Activated CD4-positive, CD25-positive, alpha-beta regulatory T cell treated with anti-CD3 and anti-CD28 coated beads, Interleukin-2, amount 50 U/mL, for 24 hours (primary cell): ENCODE measurements at regions not wholly inside any gene's neighbourhood (a gene's known extent, or its start where the extent isn't known, plus 50 kb on each side); places are given as distances from the start of the nearest gene placed in this dataset.

Experiments
- ATAC-seq, 2 donors: fragments of 150-1000 bp; cut with Tn5 transposase; one replicate each; pipeline ENCODE4 v1.10.0; 2021; ENCODE audit warnings: mild to moderate bottlenecking in 1 of 2, moderate library complexity in 1 of 2

DNA sequence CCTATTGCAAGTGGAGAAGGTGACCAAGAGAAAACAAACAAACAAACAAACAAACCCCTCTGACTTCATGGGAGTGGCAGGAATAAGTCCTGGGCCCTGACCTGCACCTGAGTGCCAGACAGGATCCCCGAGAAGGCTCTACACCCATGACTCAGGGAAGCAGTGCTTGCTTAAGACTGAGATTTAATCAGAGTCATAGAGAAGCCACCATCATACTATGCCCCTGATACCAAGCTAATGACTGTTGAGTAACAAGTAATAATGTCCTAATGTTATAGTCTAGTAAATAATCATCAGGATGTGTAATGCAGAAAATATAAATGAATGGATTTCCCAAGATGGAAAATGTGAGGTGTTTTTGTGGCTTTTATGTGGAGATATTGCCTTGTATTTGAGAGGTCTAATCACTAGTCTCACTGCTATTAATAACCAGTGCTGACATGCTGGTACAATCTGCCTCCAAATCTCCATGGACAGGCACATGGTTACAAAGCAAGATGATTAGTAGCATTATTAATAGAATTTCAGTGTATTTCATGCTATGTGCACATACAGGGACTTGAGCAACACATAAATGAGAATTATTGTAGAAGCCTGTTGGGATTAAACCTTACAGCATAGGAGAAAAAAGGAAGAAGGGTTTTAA lies 1290.9 kb downstream of the MRPL39 start:
- ATAC-seq, result no peak

- no peak for ATAC-seq
Measured at GRCh38 chr21:24310788-24311187, 1296.5 kb downstream of the MRPL39 start.

- no peak for ATAC-seq
Measured at GRCh38 chr21:24308183-24308582, 1299.1 kb downstream of the MRPL39 start.

GRCh38 chr21:24302400-24302799 lies 1304.9 kb downstream of the MRPL39 start:
- ATAC-seq, result no peak

DNA sequence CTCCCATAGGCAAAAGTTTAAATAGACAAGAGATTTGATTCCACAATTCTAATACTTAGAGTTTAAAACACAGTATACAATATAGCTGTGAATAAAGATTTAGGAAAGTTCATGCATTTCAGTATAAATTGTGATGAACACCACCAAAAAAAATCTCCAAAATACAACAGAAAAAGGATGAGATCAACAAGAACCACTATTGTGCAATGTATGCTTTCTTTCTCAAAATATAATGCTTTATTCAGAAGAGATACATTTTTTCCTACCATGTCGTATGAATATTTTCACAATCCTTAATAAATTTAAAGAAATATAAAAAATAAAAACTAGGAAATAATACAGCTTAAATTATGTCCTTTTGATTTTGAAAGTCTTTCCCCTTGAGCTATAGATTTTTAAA lies 1309.2 kb downstream of the MRPL39 start:
- no peak for ATAC-seq

- ATAC-seq, result no peak
Measured at GRCh38 chr21:24294171-24294570, 1313.1 kb downstream of the MRPL39 start.

- peak in 1 of 2 donors; percentile 21 for ATAC-seq
Measured at GRCh38 chr21:24290151-24290833, 1317.0 kb downstream of the MRPL39 start.

DNA sequence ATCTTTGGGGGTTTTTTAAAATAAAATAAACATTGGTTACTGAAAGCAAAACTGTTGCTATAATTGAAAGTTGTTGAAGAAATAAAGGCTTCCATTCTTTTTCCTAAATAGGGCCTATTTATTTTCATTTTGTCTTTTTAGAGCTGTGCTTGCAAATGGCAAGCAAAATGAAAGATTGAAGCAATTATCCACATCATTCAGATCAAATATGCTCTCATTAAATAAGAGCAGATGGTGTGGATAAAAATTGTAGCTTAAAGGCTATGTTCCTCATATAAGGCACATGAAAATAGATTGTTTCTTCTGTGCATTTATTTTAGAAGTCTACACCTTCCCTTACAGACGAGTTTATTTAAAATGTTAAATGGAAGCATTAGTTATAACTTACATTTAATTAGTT lies 1317.7 kb downstream of the MRPL39 start:
- no peak for ATAC-seq

DNA sequence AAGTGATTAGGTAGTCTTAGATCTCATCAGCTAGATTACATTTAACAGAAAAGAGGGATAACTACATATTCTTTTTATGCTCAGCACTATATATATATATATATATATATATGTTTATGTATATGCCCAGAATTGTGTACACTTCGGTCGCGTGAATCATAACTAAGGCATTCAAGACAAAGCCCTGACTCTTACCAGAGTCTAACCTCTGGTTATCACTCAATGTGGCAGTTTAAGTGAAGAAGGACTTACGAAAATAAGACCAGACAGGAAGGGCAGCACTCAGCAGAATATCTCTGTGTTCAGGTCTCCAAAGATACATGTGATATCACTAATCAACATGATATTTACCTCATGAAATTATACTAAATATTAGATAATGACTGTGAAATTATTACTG lies 1326.7 kb downstream of the MRPL39 start:
- ATAC-seq, result no peak

DNA sequence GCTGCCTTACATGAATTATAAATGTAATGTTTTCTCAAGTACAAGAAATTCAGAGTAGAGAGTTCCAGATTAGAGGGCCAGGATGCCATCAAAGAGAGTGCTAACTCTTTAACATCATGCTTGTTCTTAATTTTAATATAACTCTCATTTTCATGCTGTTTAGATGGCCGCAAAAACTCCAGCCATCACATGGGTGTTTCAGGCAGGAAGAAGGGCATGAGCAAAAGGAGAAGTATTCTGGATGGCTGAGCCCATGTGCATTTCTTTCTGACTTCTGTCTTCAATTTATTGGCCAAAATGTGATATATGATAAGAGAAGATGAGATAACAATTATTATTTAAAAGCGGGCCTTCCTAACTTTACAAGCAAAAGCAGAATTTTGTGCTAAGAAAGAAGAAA lies 1328.6 kb downstream of the MRPL39 start:
- no peak for ATAC-seq

DNA sequence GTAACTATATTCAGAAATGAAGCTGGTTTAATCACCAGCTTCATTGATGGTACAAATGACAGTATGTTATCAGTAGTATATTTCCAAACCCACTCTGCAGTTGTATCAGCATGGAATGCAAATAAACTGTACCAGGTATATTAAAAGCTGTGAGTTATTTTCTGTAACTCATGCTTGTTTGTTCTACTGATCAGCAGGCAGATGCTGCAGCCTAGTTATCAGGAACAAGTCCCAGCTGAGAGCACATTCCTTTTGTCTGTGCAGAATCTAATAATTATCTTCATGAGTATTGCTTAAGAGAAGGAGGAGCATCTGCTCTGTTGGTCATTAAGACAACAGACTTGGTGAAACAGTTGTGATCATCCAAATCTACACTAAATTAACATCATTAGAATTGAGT lies 1331.1 kb downstream of the MRPL39 start:
- ATAC-seq, result no peak

- no peak for ATAC-seq
Measured at GRCh38 chr21:24275616-24276015, 1331.7 kb downstream of the MRPL39 start.

GRCh38 chr21:24272521-24272938 lies 1334.8 kb downstream of the MRPL39 start:
- ATAC-seq, result no peak

DNA sequence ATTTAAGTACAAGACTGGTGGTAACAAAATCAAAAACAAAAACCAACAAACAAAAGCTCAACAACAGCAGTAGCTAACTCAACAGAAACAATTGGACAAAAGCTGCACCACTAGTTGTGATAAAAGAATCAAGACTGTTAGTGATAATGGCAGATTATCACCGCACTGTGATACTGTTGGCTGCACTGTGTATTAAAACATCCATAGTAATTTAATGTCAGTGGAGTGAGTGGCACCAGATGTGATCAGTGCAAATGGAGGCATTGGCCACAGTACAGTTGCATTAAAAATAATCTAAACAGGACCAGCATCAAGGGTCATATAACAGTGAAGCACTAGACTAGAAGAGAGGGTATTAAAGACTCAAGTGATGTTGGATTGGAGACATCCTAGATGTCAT lies 1341.3 kb downstream of the MRPL39 start:
- no peak for ATAC-seq

GRCh38 chr21:24260751-24261150 lies 1346.5 kb downstream of the MRPL39 start:
- ATAC-seq, result no peak

DNA sequence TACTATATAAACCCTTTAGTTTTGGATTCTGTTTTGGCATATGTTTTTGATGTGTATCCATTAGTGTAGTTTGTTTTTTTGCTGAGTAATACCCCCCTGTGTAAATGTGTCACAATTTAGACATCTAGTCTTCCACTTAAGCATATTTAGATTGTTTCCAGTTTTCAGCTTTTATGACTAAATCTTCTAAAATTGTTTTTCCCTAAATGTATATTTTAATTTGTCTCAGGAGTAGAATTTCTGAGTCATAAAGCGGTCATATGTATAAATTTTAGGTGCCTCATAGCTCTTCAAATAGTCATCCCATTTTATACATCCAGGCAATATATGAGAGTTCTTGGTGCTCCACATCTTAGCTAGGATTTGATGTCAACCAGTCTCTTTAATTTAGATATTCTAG lies 1348.0 kb downstream of the MRPL39 start:
- no peak for ATAC-seq

GRCh38 chr21:24255591-24255990 lies 1351.7 kb downstream of the MRPL39 start:
- ATAC-seq, result no peak

DNA sequence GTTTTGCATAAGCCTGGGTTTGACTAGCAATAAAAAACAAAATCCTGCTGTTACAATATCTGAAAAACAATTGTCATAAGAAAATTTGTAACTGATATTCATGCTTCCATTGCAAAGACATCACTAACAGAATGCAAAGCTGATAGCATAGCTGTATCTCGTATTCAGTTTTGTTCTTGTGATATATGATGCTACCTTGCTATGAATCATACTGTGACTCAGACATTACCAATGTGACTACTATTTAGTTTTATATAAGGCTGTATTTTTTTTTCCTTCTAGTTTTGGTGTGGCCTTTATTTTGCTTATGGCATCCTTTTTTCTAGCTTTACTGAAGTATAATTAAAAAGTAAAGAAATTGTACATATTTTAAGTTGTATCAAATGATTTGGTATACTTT lies 1381.8 kb downstream of the MRPL39 start:
- no peak for ATAC-seq

- no peak for ATAC-seq
Measured at GRCh38 chr21:24224422-24224821, 1382.9 kb downstream of the MRPL39 start.

DNA sequence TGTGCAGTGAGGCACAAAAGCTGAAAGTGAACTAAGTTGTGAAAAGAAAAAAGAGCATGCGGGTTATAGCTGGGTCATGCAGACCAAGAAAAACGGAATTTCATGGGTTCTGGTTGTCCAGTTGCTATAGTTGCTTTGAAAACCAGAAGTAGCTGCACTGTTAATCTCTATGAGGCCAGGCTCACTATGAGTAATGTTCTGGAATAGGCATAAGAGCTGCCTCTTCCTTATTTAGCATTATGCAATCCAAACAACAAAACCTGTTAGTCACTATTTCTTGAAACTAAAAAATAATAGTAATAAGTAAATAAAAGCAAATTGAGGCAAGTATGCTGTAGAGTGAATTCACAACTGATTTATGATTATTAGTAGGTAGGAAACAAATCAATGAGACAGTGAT lies 1383.7 kb downstream of the MRPL39 start:
- ATAC-seq, result no peak

DNA sequence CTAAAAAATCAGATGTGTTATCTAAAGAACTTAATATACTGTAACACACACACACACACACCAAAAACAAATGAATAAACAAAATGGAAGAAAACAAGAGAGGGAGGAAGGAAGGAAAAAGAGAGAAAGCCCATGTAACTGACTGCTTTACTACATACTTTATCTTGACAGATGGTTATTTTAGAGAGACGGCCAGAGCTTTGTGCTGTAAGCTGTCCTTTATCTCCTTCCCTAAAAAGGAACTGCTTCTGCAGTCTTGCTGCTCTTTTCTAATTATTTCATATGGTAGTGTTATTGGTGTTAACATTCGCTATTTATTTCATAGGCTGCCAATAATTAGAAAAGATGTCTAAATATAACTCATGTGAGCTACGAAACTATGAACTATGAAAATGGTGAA lies 1384.6 kb downstream of the MRPL39 start:
- ATAC-seq, result no peak

DNA sequence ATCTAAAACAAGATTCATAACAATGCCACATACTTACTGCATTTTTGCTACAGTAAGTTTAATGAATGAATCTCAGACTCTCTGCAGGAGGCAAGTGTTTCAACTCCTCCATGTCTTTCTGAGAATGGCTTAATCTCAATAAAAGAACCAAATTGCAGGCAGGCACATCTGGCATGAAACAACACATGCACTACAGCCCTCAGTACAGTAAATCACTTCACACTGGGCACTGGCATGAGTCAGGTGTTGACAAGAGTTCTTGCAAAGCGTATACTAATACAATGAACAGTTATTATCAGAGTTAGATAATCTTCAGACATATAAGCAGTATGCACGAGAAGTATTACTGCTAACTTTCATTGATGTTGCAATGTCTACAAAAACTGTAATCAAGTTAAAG lies 1386.8 kb downstream of the MRPL39 start:
- no peak for ATAC-seq

DNA sequence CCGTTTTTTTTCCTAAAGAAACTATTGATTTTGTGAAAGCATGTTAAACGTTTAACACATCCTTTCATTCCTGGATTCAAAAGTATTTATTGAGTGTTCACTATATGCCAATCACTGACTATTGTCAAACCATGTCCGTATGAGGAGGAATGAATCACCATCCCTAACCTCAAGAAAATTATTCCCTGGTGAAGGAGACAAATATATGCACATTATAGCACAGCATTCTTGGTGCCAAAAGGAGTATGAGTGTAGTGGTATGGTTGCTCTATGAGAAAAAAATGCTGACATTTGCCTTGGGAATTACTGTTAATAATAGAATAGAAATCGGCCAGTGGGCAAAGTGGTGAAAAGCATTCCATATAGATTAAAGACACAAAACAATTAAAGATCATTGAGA lies 1390.1 kb downstream of the MRPL39 start:
- ATAC-seq, result no peak

DNA sequence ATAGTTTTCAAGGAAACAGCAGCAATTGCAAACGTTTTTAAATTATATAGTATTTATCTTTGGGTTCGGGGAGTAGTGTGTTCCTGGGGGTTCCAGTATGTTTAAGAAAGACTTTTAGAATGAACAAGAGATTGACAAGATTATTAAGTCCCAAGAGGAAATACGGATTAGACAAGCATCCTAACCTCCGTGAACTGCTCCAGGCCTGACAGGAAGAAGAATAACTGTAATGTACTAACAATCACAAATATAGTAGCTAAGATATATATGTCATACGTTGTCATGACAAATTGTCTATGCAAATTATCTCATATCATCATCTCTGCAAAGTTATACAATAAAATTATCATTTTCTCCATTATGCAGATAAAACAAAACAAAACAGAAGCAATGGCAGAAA lies 1397.2 kb downstream of the MRPL39 start:
- no peak for ATAC-seq
